GM19324 (cell line): ENCODE measurements at regions not wholly inside any gene's neighbourhood (a gene's known extent, or its start where the extent isn't known, plus 50 kb on each side); places are given as distances from the start of the nearest gene placed in this dataset.

Experiments used
- ATAC-seq: cut with Tn5 transposase; IDR thresholded peaks from one replicate; pipeline ENCODE4 v1.9.1; 2021; ENCODE audit warnings: mild to moderate bottlenecking, moderate library complexity; ENCODE audit not compliant: unreplicated experiment, low FRiP score

- no peak for ATAC-seq
Observed at GRCh38 chr13:94968757-94969086, 256.4 kb upstream of the SOX21 start.

GRCh38 chr13:94968040-94968756 is 255.9 kb upstream of the SOX21 start:
- no peak for ATAC-seq

DNA sequence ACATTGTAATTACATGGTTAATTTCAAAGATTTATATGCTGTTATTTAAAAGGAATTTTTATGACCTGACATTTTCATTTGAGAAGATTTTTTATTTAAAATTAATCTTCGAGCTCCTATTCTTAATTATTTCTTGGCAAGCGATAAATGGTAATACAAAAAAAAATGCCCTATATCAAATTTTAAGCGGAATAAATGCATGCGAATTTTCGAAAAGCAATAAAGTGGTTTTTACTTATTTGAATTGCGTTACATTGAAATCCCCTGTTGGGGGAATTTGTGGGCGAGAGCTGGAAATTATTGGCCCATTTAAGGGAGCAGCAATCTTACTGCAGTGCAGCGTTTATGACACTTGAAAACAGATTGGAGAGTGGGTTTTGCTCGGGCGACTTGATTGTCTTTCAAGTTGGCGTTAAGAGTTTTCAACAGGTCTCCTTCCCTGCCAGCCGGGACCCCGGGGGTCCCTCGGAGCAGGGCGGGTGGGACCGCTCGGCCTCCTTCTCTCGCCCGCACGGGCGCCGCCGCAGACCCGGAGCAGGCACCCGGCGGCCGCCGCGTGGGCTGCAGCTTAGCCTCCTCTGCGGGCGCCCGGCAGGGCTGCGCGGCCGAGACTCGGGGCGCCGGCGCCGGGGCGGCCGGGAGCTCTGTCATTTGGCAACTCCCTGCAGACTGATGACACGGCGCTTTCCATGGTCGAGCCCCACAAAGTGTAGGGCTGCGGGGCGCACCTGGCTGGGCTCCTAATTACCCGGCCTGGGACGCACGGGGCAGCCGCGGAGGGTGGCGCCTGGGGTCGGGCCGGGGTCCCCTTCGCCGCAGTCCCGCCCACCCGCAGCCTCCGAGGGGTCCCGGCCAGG is 255.1 kb upstream of the SOX21 start:
- ATAC-seq, result no peak

DNA sequence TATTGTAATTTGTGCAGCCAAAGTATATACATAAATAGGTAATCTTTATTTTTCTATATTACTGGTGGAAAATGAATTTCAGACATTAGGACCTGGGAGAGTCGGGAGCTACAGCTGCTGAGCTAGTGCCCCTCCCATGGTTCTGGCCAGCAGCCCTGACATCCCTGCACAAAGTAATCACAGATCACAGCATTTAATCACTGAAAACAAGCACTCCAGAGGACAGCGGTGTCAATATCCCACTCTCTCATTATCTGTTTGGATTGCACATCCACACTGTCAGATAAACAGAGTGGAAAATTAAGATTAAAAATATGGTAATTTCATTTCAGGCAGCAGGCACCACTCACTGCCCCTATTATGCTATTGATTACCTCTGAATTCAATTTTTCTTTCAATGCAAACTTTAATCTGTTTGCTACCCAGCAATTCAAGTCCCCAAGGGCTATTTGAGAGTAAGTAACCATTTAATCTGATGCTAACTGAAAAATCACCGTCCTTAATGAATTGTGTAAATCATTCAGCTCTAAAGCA is 254.1 kb upstream of the SOX21 start:
- no peak for ATAC-seq

DNA sequence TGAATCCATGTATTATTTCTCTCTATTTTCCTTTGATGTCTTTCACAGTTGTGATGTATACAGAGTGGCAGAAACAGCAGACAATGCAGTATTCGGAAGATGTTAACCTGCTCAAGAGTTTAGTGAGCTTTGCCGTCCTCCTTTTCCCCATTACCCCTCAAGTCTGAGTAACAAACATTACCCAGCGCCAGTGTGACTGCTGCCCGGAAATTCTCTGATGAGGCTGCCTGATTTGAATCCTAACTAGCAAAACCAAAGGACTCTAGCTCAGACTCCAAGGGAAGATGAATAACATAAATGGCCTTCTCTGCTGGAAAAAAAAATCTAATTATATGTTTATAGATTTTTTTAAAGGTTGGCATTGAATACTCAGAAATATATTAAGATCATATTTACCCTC is 247.3 kb upstream of the SOX21 start:
- no peak for ATAC-seq

DNA sequence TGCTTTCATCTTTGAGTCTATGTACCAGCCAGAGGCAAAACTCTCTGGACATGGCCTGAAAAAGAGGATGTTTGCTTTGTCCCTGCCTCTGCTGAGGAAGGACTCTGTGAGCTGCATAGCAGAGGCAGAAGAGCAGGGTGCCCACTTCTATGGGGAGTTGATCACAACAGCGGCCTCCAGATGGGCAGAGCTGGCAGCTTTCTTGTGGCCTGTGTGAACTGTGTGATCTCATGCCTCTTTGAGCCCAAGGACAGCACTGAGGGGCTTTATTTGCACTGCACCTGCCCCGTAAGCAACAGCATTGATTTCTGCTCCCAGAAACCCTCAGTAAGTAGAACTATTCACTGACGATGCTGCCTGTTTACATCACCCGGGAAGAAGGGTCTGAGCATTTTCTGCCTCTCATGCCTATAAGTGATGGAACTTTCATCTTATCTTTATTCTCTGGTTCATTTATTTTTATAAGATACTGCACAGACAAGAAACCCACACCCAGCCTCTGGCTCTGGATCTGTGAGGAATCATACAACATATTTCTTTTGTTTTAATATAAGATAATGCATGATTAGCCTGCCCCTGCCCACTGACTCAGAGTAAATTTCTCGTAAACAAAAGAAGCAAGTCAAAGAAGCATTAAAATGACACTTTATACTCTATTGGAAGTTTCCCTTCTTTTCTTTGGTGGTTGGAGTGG is 244.2 kb upstream of the SOX21 start:
- no peak for ATAC-seq

DNA sequence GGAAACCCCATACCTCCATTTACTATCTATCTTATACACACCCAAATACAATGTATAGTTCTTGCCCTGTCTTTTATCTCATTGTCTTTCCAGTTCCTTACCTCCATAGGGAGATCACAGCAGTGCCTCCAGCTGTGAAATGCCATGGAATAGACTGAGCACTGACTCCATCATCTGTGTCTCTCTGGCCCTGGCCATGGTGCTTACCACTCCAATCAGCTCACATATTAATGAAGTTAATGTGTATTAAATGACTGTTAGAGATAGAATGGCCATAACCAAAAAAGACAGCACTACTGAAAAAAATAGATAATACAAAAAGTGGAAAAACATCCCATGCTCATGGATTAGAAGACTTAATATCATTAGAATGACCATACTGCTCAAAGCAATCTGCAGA is 240.4 kb upstream of the SOX21 start:
- no peak for ATAC-seq

DNA sequence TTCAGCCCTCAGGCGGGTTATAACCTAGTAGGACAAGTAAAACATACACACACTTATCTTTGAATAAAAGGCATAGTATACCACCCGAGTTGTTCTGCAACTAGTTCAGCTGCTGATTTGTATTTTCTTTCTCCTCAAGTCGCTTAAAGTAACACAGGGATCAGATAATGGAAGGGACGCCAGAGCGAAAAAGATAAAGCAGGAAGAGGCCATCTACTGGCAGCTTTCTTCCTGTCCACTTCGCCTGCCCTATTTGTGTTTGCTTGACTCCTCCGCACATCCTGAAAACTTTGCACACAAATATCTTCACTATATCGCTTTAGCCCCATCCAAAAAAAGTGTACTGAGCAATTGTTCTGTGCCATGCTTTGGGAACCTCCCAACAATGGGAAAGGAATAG is 238.0 kb upstream of the SOX21 start:
- ATAC-seq, result no peak

DNA sequence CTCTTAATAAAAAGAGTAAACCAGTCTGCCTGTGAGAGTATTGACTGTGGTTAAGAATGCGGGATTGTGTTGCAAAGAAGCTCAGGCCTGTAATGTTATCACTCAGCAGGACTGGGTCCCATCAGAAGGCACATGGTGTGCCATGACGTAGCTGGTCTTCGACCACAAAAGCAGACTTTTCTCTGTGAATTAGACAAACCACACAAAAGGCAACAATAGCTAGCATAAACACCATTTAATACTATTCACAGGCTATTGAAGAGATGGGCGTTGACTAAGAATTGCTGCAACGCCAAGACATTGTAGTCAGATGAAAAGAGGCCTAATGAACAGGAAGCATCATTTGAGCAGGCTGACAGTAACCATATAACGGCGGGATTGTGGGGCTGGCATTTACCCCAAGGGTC is 235.6 kb upstream of the SOX21 start:
- ATAC-seq, result no peak

DNA sequence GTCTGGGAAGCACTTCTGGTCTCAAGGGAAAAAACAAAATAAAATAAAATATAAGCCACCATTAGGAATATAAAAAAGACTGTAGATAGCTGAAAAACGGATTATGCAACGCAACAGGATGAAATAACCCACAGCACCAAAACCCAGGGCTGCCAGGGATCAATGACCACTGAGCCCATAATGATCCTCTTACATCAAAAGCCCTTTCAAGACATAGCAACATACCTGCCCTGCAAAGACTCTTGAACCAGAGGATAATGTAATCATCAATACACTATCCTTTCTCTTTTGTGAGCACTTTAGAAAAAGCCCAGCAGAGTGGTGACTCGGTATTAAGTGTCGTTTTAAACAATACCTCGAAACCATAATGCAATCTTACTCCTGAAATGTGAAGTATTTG is 235.0 kb upstream of the SOX21 start:
- ATAC-seq, result no peak

DNA sequence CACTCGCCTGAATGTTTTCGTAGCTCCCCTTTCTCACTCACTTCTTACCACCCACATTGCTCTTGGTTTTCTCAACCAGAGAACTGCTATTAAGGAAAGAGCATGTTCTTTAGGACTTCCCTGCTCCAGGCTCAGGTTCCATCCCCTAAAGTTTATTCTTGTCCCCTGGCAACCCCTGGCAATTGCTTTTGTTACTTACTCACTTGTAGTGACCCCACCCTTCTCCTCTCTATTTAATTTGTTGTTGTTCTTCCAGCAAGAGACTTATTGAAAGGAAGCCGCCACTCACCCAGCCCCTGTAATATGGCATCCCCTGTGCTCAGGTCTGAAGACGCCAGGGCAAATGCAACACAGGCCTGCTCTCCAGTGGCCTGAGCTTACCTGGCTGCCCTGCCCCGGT is 233.7 kb upstream of the SOX21 start:
- ATAC-seq, result no peak

DNA sequence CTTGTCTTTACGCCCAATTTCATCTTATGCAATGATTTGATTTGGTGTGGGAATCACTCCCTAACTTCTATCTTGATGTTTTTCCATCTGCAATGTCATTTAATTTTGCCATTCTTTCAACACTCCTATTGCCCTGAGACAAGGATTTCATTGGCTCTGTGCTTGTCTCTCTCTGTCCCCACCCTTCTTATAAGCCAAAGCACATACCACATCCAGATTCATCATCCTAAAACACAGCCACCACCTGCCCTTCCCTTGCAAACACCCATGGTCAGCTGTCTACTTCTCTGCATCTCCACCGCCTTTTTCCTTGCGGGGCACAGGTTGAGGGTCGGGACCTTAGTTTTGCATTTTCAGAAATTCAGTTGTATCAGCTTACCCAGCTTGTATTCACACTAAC is 225.8 kb upstream of the SOX21 start:
- ATAC-seq, result no peak

- ATAC-seq, result no peak
Observed at GRCh38 chr13:94936633-94937032, 224.3 kb upstream of the SOX21 start.

DNA sequence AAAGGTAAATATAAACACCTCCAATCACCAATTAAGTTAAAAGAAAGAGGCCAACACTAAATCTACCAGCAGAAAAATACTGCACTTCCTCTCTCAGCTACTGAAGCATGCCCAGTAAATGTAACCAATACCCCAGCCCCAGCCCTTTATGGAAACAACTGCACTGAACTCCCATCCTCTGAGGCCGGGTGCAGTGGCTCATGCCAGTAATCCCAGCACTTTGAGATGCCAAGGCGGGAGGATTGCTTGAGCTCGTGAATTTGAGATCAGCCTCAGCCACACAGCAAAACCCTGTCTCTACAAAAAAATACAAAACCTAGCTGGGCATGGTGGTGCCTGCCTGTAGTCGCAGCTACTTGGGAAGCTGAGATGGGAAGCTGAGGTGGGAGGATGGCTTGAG is 221.6 kb upstream of the SOX21 start:
- ATAC-seq, result no peak

- no peak for ATAC-seq
Observed at GRCh38 chr13:94933230-94933751, 220.9 kb upstream of the SOX21 start.

- no peak for ATAC-seq
Observed at GRCh38 chr13:94928127-94928775, 215.9 kb upstream of the SOX21 start.

DNA sequence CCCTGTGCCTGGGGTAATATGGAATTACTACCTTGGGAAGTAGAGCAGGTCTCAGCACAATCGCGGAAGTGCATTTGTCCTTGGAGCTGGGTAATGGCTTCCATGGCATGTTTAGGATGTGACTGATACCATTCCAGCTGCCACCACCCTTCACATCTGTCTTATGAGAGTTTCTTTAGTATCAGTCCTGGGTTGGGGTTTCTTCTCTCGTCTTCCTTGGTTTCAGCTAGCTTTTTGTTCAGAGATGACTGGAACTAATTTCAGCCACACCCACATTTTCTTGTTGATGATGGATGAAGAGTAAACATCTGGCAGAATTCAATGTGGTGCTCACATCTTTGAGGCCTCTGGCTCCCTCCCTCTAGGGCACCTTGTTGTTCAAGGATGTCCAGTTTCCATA is 212.9 kb upstream of the SOX21 start:
- no peak for ATAC-seq

DNA sequence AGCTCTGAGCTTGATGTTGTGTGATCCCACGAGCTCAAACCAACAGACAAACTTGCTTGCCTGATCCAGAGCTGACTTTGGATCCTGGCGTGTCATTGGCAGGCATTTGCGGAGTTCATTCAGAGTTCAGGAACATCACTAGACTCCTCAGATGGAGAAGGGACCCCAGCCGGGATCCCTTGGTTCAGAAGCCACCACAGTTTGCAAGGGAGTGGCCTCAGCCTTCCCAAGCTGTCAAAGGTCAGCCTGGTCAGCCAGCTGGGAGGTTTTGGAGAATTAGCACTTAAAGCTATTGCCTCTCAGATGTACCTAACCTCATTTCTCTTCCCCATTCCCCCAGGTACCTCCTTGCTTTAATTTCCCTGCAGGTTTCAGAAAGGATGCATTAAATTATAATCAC is 208.8 kb upstream of the SOX21 start:
- ATAC-seq, result no peak

DNA sequence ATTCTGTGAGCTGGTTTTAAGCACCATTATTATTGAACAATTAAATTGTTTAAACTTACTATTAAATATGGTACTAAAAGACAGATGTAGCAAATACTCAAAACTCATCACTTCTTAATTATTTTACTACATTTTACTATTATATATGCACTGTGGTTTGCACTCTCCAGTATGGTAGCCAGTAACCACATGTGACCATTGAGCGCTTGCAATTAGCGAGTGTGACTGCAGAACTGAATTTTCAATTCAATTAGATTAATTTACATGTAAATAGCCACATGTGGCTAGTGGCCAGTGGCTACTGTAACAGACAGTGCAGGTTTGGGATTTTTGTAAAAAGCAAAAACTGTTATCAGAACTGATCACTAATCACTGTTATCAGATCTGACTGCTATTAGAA is 208.2 kb upstream of the SOX21 start:
- no peak for ATAC-seq

DNA sequence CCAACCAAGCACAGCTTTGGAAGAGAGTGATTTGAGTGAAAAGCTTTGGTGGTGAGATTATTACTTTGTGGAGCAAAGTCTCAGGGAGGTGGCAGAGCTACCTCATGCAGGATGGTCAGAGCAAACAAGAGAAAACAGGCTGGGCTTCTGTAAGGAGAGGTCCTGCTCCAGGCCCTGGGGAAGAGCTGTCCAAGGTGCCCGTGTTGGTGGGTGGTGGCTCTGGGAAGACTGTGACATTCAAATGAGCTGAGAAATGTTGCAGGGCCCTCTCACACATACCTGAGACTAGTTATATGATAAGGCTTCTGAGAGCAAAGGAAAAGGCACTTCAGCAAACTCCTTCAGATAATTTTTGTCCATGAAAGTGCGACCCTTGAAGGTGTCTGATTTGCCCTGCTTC is 205.5 kb upstream of the SOX21 start:
- no peak for ATAC-seq

- ATAC-seq, result no peak
Observed at GRCh38 chr13:94914895-94915294, 202.6 kb upstream of the SOX21 start.
